Transverse colon (tissue), 4 donors: ENCODE measurements at regions not wholly inside any gene's neighbourhood (a gene's known extent, or its start where the extent isn't known, plus 50 kb on each side); places are given as distances from the start of the nearest gene placed in this dataset.

Experiments
- EP300 ChIP-seq: sonication (generic); formaldehyde crosslinking; IDR thresholded peaks from one replicate; pipeline ENCODE4 v1.6.1; 2017; ENCODE audit warnings: antibody characterized with exemption, low read depth
- POLR2A ChIP-seq: fragments of 450-650 bp; IDR thresholded peaks from one replicate; pipeline ENCODE4 v1.6.1; 2016; ENCODE audit warnings: antibody characterized with exemption, mild to moderate bottlenecking, moderate library complexity
- POLR2AphosphoS5 ChIP-seq, 3 donors: sonication (generic); formaldehyde crosslinking; IDR thresholded peaks; one replicate each; pipeline ENCODE4 v1.6.1; 2016; ENCODE audit warnings: antibody characterized with exemption in 3 of 3
- TF ChIP-seq, protein P1 (sequence below), 5 experiments: fragments of 200-600 bp in 3 of 5; fragments of 450-650 bp in 2 of 5; sonication (generic) in 3 of 5; IDR thresholded peaks; 1 replicate in 2 of 5; 2 replicates in 3 of 5; pipeline ENCODE4 v1.5.1; 2016 to 2017; ENCODE audit warnings: antibody characterized with exemption in 5 of 5, inconsistent platforms in 3 of 5, mild to moderate bottlenecking in 2 of 5, moderate library complexity in 1 of 5

DNA sequence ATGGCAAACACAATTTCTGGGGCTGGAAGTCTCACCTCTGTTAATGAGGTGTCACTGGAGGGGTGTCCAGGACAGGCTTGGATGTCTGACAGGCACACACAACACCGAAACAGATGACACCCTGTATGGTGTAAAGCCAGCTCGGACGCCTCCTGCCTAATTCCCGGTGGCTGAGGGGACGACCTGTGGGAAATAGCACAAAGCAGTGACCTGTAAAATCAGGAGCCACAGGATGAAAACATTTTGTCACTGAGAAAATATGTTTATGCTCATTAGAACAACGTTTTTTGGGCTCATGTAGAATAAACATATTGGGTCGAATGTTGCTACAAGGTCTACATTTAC, 285.0 kb upstream of the RTL1 start:
- TF ChIP-seq POLR2A = no peak
- TF ChIP-seq, protein P1, sequence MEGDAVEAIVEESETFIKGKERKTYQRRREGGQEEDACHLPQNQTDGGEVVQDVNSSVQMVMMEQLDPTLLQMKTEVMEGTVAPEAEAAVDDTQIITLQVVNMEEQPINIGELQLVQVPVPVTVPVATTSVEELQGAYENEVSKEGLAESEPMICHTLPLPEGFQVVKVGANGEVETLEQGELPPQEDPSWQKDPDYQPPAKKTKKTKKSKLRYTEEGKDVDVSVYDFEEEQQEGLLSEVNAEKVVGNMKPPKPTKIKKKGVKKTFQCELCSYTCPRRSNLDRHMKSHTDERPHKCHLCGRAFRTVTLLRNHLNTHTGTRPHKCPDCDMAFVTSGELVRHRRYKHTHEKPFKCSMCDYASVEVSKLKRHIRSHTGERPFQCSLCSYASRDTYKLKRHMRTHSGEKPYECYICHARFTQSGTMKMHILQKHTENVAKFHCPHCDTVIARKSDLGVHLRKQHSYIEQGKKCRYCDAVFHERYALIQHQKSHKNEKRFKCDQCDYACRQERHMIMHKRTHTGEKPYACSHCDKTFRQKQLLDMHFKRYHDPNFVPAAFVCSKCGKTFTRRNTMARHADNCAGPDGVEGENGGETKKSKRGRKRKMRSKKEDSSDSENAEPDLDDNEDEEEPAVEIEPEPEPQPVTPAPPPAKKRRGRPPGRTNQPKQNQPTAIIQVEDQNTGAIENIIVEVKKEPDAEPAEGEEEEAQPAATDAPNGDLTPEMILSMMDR (IDR thresholded peaks at IDR 0.05) = no peak
- no peak for TF ChIP-seq EP300
- TF ChIP-seq POLR2AphosphoS5 (IDR thresholded peaks at IDR 0.05) = no peak
